Activated T-cell treated with anti-CD3 and anti-CD28 coated beads, Interleukin-2, amount 50 U/mL, for 4 hours (primary cell): ENCODE measurements at regions not wholly inside any gene's neighbourhood (a gene's known extent, or its start where the extent isn't known, plus 50 kb on each side); places are given as distances from the start of the nearest gene placed in this dataset.

Source experiments
- ATAC-seq, 2 donors: fragments of 200-7000 bp; cut with Tn5 transposase; one replicate each; pipeline ENCODE4 v1.10.0; 2021
- DNase-seq: peaks from one replicate; pipeline ENCODE4 v3.0.0-alpha.2; 2020
- H3K27me3 Mint-ChIP-seq: one replicate; pipeline ENCODE4 v1.8.0; 2021; ENCODE audit warnings: low read depth, mixed read lengths
- H3K36me3 Mint-ChIP-seq: one replicate; pipeline ENCODE4 v1.8.0; 2022; ENCODE audit warnings: mixed read lengths; ENCODE audit not compliant: insufficient read depth
- H3K4me1 Mint-ChIP-seq: one replicate; pipeline ENCODE4 v1.8.0; 2021; ENCODE audit warnings: low read depth, mixed read lengths
- H3K4me3 Mint-ChIP-seq: one replicate; pipeline ENCODE4 v1.8.0; 2021; ENCODE audit warnings: mild to moderate bottlenecking, moderate library complexity, mixed read lengths
- H3K9me3 Mint-ChIP-seq: one replicate; pipeline ENCODE4 v1.8.0; 2021; ENCODE audit warnings: mixed read lengths

GRCh38 chr20:40916276-40916675 lies 112.3 kb upstream of the TOP1 start:
- Mint-ChIP-seq H3K27me3 (peaks cover 6% of the 10 kb centered on the region), H3K36me3 (no peaks in the 10 kb centered on the region), H3K4me3 (no peak overlapping the region), H3K4me1 (no peaks in the 10 kb centered on the region), H3K9me3 (peaks cover 4% of the 10 kb centered on the region)
- ATAC-seq = no peak
- no peak for DNase-seq

GRCh38 chr20:40920291-40920690 lies 108.3 kb upstream of the TOP1 start:
- Mint-ChIP-seq H3K4me3 (no peak overlapping the region), H3K9me3 (peaks cover 4% of the 10 kb centered on the region), H3K36me3 (no peaks in the 10 kb centered on the region), H3K4me1 (no peaks in the 10 kb centered on the region), H3K27me3 (peaks cover 2% of the 10 kb centered on the region)
- ATAC-seq (no peak), DNase-seq (no peak)

GRCh38 chr20:40922865-40923264 lies 105.8 kb upstream of the TOP1 start:
- Mint-ChIP-seq H3K4me1 (no peaks in the 10 kb centered on the region), H3K9me3 (no peaks in the 10 kb centered on the region), H3K27me3 (peaks cover 2% of the 10 kb centered on the region), H3K36me3 (no peaks in the 10 kb centered on the region), H3K4me3 (no peak overlapping the region)
- no peak for ATAC-seq
- DNase-seq = no peak

- no peak for ATAC-seq
- Mint-ChIP-seq H3K4me1 (no peaks in the 10 kb centered on the region), H3K4me3 (no peak overlapping the region), H3K36me3 (no peaks in the 10 kb centered on the region), H3K27me3 (peaks cover 2% of the 10 kb centered on the region), H3K9me3 (no peaks in the 10 kb centered on the region)
- DNase-seq = no peak
Observed at GRCh38 chr20:40925829-40926510, 102.7 kb upstream of the TOP1 start.

- Mint-ChIP-seq H3K4me1 (no peaks in the 10 kb centered on the region), H3K36me3 (no peaks in the 10 kb centered on the region), H3K4me3 (no peak overlapping the region), H3K27me3 (peaks cover 2% of the 10 kb centered on the region), H3K9me3 (no peaks in the 10 kb centered on the region)
- DNase-seq (no peak), ATAC-seq (no peak)
Observed at GRCh38 chr20:40926928-40927327, 101.7 kb upstream of the TOP1 start.

- peaks cover 10% of the 10 kb centered on the region for H3K27me3 Mint-ChIP-seq
- peaks cover 3% of the 10 kb centered on the region for H3K36me3 Mint-ChIP-seq
- peaks cover 6% of the 10 kb centered on the region for H3K9me3 Mint-ChIP-seq
- no peaks in the 10 kb centered on the region for H3K4me1 Mint-ChIP-seq
- DNase-seq = no peak
- ATAC-seq = no peak
- H3K4me3 Mint-ChIP-seq = no peak overlapping the region
Observed at GRCh38 chr20:40930561-40930960, 98.1 kb upstream of the TOP1 start.

GRCh38 chr20:40931410-40932044 lies 97.1 kb upstream of the TOP1 start:
- DNase-seq (no peak), ATAC-seq (no peak)
- Mint-ChIP-seq H3K27me3 (peaks cover 10% of the 10 kb centered on the region), H3K9me3 (peaks cover 6% of the 10 kb centered on the region), H3K4me3 (no peak overlapping the region), H3K36me3 (peaks cover 3% of the 10 kb centered on the region), H3K4me1 (no peaks in the 10 kb centered on the region)

- ATAC-seq (no peak), DNase-seq (no peak)
- Mint-ChIP-seq H3K27me3 (peaks cover 10% of the 10 kb centered on the region), H3K4me3 (no peak overlapping the region), H3K9me3 (peaks cover 6% of the 10 kb centered on the region), H3K4me1 (no peaks in the 10 kb centered on the region), H3K36me3 (peaks cover 3% of the 10 kb centered on the region)
Observed at GRCh38 chr20:40932436-40932835, 96.2 kb upstream of the TOP1 start.

GRCh38 chr20:40933758-40934157 lies 94.9 kb upstream of the TOP1 start:
- H3K4me1 Mint-ChIP-seq = no peaks in the 10 kb centered on the region
- peaks cover 10% of the 10 kb centered on the region for H3K27me3 Mint-ChIP-seq
- DNase-seq = no peak
- ATAC-seq = peak in 1 of 2 donors; percentile 57
- H3K4me3 Mint-ChIP-seq = no peak overlapping the region
- peaks cover 3% of the 10 kb centered on the region for H3K36me3 Mint-ChIP-seq
- peaks cover 6% of the 10 kb centered on the region for H3K9me3 Mint-ChIP-seq

GRCh38 chr20:40938020-40938419 lies 90.6 kb upstream of the TOP1 start:
- Mint-ChIP-seq H3K36me3 (peaks cover 3% of the 10 kb centered on the region), H3K4me3 (no peak overlapping the region), H3K9me3 (peaks cover 6% of the 10 kb centered on the region), H3K27me3 (peaks cover 5% of the 10 kb centered on the region), H3K4me1 (peaks cover 2% of the 10 kb centered on the region)
- DNase-seq (no peak), ATAC-seq (no peak)

- no peak overlapping the region for H3K4me3 Mint-ChIP-seq
Observed at GRCh38 chr20:40939667-40940066, 89.0 kb upstream of the TOP1 start.

GRCh38 chr20:40941133-40941610 lies 87.5 kb upstream of the TOP1 start:
- ATAC-seq (no peak), DNase-seq (no peak)
- H3K4me1 Mint-ChIP-seq = peaks cover 2% of the 10 kb centered on the region
- H3K9me3 Mint-ChIP-seq = no peaks in the 10 kb centered on the region
- peaks cover 6% of the 10 kb centered on the region for H3K27me3 Mint-ChIP-seq
- H3K4me3 Mint-ChIP-seq = no peak overlapping the region
- no peaks in the 10 kb centered on the region for H3K36me3 Mint-ChIP-seq

More at GRCh38 chr20:40939667-40940066, 89.0 kb upstream of the TOP1 start:
- Mint-ChIP-seq H3K27me3 (no peaks in the 10 kb centered on the region), H3K36me3 (no peaks in the 10 kb centered on the region), H3K9me3 (no peaks in the 10 kb centered on the region), H3K4me1 (peaks cover 2% of the 10 kb centered on the region)
- DNase-seq (no peak), ATAC-seq (no peak)

- ATAC-seq (no peak), DNase-seq (no peak)
- peaks cover 12% of the 10 kb centered on the region for H3K27me3 Mint-ChIP-seq
- no peak overlapping the region for H3K4me3 Mint-ChIP-seq
- H3K36me3 Mint-ChIP-seq = no peaks in the 10 kb centered on the region
- H3K9me3 Mint-ChIP-seq = no peaks in the 10 kb centered on the region
- peaks cover 2% of the 10 kb centered on the region for H3K4me1 Mint-ChIP-seq
Observed at GRCh38 chr20:40942006-40942405, 86.6 kb upstream of the TOP1 start.

GRCh38 chr20:40942775-40943174 lies 85.8 kb upstream of the TOP1 start:
- Mint-ChIP-seq H3K27me3 (peaks cover 12% of the 10 kb centered on the region), H3K36me3 (no peaks in the 10 kb centered on the region), H3K9me3 (no peaks in the 10 kb centered on the region), H3K4me1 (peaks cover 2% of the 10 kb centered on the region), H3K4me3 (no peak overlapping the region)
- DNase-seq (no peak), ATAC-seq (no peak)

- H3K27me3 Mint-ChIP-seq = peaks cover 12% of the 10 kb centered on the region
- H3K9me3 Mint-ChIP-seq = no peaks in the 10 kb centered on the region
- no peak for ATAC-seq
- no peaks in the 10 kb centered on the region for H3K36me3 Mint-ChIP-seq
- no peak overlapping the region for H3K4me3 Mint-ChIP-seq
- DNase-seq = no peak
- H3K4me1 Mint-ChIP-seq = peaks cover 2% of the 10 kb centered on the region
Observed at GRCh38 chr20:40943591-40943990, 85.0 kb upstream of the TOP1 start.
